GM13977 (cell line): ENCODE measurements at regions not wholly inside any gene's neighbourhood (a gene's known extent, or its start where the extent isn't known, plus 50 kb on each side); places are given as distances from the start of the nearest gene placed in this dataset.
"Not testable (repeated sequence)": the region's sequence is repeated elsewhere in the genome, so short reads cannot be mapped to it uniquely, and the experiment has no call there.

ENCODE experiments used
- DNase-seq: peaks from one replicate; pipeline ENCODE4 v3.0.0; 2012; ENCODE audit warnings: low spot score
- in situ Hi-C: fragments of 300-500 bp; cut with MboI; formaldehyde crosslinking; loops from one replicate; pipeline ENCODE4 v1.12.0; 2022; ENCODE audit warnings: low sequenced_read_pairs, low pct_unique_long_range_greater_than_20kb, mixed read lengths, inconsistent platforms; ENCODE audit not compliant: unreplicated experiment
- TF ChIP-seq, protein P1 (sequence below): IDR thresholded peaks from 2 replicates; pipeline ENCODE4 v1.5.1; 2012; ENCODE audit warnings: mild to moderate bottlenecking, control low read depth; ENCODE audit not compliant: insufficient read depth; ENCODE audit errors: extremely low read depth, missing control alignments

DNA sequence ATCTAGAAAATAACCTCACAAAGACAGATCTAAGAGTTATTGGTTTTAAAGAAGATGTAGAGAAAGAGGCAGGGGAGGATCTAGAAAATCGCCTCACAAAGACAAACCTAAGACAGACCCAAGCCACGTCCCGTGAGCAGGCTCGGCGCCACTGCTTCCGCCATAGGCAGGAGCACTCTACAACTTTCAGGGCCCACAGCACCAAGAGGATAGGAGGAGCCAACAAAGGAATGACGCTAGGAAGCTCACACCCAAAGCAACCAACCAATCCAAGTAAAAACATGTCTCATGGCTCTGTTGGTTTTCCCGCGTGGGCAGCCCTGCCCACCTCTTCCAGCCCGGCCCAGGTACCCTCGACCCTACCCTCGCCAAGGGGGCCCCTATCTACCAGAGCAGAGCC, 4167.4 kb upstream of the OR11H1 start:
- DNase-seq: no peak
- in situ Hi-C loops: no loop called here
- TF ChIP-seq, protein P1, sequence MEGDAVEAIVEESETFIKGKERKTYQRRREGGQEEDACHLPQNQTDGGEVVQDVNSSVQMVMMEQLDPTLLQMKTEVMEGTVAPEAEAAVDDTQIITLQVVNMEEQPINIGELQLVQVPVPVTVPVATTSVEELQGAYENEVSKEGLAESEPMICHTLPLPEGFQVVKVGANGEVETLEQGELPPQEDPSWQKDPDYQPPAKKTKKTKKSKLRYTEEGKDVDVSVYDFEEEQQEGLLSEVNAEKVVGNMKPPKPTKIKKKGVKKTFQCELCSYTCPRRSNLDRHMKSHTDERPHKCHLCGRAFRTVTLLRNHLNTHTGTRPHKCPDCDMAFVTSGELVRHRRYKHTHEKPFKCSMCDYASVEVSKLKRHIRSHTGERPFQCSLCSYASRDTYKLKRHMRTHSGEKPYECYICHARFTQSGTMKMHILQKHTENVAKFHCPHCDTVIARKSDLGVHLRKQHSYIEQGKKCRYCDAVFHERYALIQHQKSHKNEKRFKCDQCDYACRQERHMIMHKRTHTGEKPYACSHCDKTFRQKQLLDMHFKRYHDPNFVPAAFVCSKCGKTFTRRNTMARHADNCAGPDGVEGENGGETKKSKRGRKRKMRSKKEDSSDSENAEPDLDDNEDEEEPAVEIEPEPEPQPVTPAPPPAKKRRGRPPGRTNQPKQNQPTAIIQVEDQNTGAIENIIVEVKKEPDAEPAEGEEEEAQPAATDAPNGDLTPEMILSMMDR: no peak

DNA sequence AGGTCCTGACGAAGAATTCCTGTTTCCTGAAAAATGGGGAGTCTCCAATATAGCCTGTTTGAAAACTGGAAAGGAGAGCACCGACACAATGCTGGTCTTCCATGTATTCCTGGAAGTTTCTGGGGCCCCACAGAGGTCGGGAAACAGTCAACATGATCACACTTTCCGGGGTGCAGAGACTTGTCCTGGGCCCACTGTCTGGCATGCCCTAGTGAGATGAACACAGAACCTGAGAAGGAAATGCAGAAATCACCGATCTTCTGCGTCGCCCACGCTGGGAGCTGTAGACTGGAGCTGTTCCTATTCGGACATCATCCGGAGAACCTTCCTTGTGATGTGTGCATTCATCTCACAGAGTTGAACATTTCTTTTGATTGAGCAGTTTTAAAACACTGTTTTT, 4166.5 kb upstream of the OR11H1 start:
- DNase-seq, in situ Hi-C loops: not testable (repeated sequence)

DNA sequence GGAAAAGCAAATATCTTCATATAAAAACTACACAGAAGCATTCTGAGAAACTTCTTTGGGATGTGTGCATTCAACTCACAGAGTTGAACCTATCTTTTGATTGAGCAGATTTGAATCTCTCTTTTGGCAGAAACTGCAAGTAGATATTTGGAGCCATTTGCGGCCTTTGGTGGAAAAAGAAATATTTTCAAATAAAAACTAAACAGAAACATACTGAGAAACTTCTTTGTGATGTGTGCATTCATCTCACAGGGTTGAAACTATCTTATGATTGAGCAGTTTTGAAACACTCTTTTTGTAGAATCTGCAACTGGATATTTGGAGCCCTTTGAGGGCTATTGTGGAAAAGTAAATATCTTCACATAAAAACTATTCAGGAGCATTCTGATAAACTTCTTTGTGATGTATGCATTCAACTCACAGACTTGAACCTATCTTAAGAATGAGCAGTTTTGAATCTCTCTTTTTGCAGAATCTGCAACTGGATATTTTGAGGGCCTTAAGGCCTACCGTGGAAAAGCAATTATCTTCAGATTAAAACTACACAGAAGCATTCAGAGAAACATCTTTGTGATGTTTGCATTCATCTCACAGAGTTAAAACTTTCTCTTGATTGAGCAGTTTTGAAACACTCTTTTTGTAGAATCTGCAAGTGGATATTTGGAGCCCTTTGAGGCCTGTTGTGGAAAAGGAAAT, 4158.2 kb upstream of the OR11H1 start:
- DNase-seq, in situ Hi-C loops: not testable (repeated sequence)

DNA sequence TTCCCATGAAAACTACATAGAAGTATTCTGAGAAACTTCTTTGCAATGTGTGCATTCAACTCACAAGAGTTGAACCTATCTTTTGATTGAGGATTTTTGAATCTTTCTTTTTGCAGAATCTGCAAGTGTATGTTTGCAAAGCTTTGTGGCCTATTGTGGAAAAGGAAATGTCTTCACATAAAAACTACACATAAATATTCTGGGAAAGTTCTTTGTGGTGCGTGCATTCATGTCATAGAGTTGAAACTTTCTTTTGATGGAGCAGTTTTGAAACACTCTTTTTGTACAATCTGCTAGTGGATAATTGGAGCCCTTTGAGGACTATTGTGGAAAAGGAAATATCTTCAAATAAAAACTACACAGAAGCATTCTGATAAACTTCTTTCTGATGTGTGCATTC, 4157.7 kb upstream of the OR11H1 start:
- DNase-seq, in situ Hi-C loops: not testable (repeated sequence)
